ENCODE measurements at regions not wholly inside any gene's neighbourhood (a gene's known extent, or its start where the extent isn't known, plus 50 kb on each side); places are given as distances from the start of the nearest gene placed in this dataset.

- no peak for DNase-seq (ENCODE audit: low read depth, low spot score)
- Mint-ChIP-seq H3K36me3 (ENCODE audit: low read depth) (no peaks in the 10 kb centered on the region), H3K4me3 (no peak overlapping the region), H3K27ac (ENCODE audit: unreplicated experiment) (no peak overlapping the region), H3K9me3 (no peaks in the 10 kb centered on the region), H3K27me3 (ENCODE audit: low read depth) (no peaks in the 10 kb centered on the region), H3K4me1 (no peaks in the 10 kb centered on the region)
- no peak for TF ChIP-seq CTCF (conservative IDR thresholded peaks at IDR 0.05)
Observed at GRCh38 chr2:180370511-180371205, 363.6 kb upstream of the CWC22 start.

- Mint-ChIP-seq H3K27me3 (ENCODE audit: low read depth) (no peaks in the 10 kb centered on the region), H3K9me3 (no peaks in the 10 kb centered on the region), H3K36me3 (ENCODE audit: low read depth) (no peaks in the 10 kb centered on the region), H3K27ac (ENCODE audit: unreplicated experiment) (no peak overlapping the region), H3K4me1 (no peaks in the 10 kb centered on the region), H3K4me3 (no peak overlapping the region)
- DNase-seq (ENCODE audit: low read depth, low spot score) = no peak
- no peak for TF ChIP-seq CTCF (conservative IDR thresholded peaks at IDR 0.05)
Observed at GRCh38 chr2:180368881-180369280, 361.8 kb upstream of the CWC22 start.

DNA sequence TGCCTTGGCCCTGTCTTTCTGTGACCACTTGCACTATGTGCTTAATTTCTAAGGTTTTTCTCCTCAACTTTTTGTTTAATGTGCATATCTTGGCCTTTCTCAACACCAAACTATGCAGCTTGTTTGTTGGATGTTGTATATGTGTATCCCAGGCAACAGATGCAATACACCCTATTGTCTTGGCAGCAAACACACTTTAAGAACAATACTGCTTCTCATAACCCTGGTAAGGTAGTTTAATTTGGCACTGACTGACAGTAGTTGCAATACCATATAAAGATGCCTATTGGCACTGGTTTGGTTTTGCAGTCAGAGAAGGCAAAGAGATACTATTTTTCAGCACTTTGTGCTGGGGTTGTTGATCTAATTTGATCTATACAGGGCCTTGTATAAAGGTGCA, 360.7 kb upstream of the CWC22 start:
- Mint-ChIP-seq H3K9me3 (no peaks in the 10 kb centered on the region), H3K4me1 (no peaks in the 10 kb centered on the region), H3K4me3 (no peak overlapping the region), H3K27ac (ENCODE audit: unreplicated experiment) (no peak overlapping the region), H3K27me3 (ENCODE audit: low read depth) (no peaks in the 10 kb centered on the region), H3K36me3 (ENCODE audit: low read depth) (no peaks in the 10 kb centered on the region)
- DNase-seq (ENCODE audit: low read depth, low spot score) = no peak
- no peak for TF ChIP-seq CTCF (conservative IDR thresholded peaks at IDR 0.05)

DNA sequence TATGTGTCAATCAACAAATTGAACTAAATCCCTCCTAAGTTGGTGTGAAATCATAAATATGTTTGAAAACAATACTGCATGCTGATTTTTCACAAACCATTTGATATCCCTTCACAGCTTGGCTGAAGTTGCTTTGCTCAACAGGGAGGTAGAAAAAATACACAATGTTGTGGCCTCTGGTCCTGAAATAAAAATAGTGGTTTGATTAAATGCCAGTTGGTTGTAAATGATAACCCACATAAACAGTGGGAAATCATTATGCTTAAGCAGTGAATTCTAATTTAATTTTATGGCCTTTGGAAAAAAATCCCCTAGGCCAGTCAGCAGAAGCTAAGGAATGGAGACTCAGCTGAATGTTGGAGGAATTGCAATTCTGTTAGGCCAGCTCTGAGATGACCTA, 359.4 kb upstream of the CWC22 start:
- Mint-ChIP-seq H3K9me3 (no peaks in the 10 kb centered on the region), H3K4me1 (no peaks in the 10 kb centered on the region), H3K4me3 (no peak overlapping the region), H3K27me3 (ENCODE audit: low read depth) (no peaks in the 10 kb centered on the region), H3K27ac (ENCODE audit: unreplicated experiment) (no peak overlapping the region), H3K36me3 (ENCODE audit: low read depth) (no peaks in the 10 kb centered on the region)
- no peak for TF ChIP-seq CTCF (conservative IDR thresholded peaks at IDR 0.05)
- DNase-seq (ENCODE audit: low read depth, low spot score) = no peak

- Mint-ChIP-seq H3K4me3 (no peak overlapping the region), H3K36me3 (ENCODE audit: low read depth) (no peaks in the 10 kb centered on the region), H3K27me3 (ENCODE audit: low read depth) (no peaks in the 10 kb centered on the region), H3K4me1 (no peaks in the 10 kb centered on the region), H3K27ac (ENCODE audit: unreplicated experiment) (no peak overlapping the region), H3K9me3 (no peaks in the 10 kb centered on the region)
- no peak for TF ChIP-seq CTCF (conservative IDR thresholded peaks at IDR 0.05)
- DNase-seq (ENCODE audit: low read depth, low spot score) = no peak
Observed at GRCh38 chr2:180364719-180365118, 357.6 kb upstream of the CWC22 start.
